ENCODE measurements at regions not wholly inside any gene's neighbourhood (a gene's known extent, or its start where the extent isn't known, plus 50 kb on each side); places are given as distances from the start of the nearest gene placed in this dataset.
A peak's percentile ranks its signal among the peaks of the same experiment; 100 is the strongest.

- TF ChIP-seq CTCF (IDR thresholded peaks at IDR 0.05; ENCODE audit: insufficient read depth, low read depth, low read length, missing control alignments) = no peak
- no peak for DNase-seq (ENCODE audit: low read depth)
- no peak overlapping the region for H3K4me3 ChIP-seq (ENCODE audit: low read length)
These were observed 450.5 kb downstream of the KLF12 start for GRCh38 chr13:73683746-73684145.

- DNase-seq (ENCODE audit: low read depth) = no peak
- H3K4me3 ChIP-seq (ENCODE audit: low read length) = no peak overlapping the region
- no peak for TF ChIP-seq CTCF (IDR thresholded peaks at IDR 0.05; ENCODE audit: insufficient read depth, low read depth, low read length, missing control alignments)
These were observed 452.4 kb downstream of the KLF12 start for GRCh38 chr13:73681779-73682178.

- DNase-seq (ENCODE audit: low read depth) = no peak
- H3K4me3 ChIP-seq (ENCODE audit: low read length) = no peak overlapping the region
These were observed 453.2 kb downstream of the KLF12 start for GRCh38 chr13:73681015-73681414.

GRCh38 chr13:73677048-73677601 is 457.1 kb downstream of the KLF12 start:
- DNase-seq (ENCODE audit: low read depth) = peak; percentile 97
- TF ChIP-seq CTCF (IDR thresholded peaks at IDR 0.05; ENCODE audit: insufficient read depth, low read depth, low read length, missing control alignments) = no peak
- no peak overlapping the region for H3K4me3 ChIP-seq (ENCODE audit: low read length)

More at GRCh38 chr13:73681015-73681414, 453.2 kb downstream of the KLF12 start:
- no peak for TF ChIP-seq CTCF (IDR thresholded peaks at IDR 0.05; ENCODE audit: insufficient read depth, low read depth, low read length, missing control alignments)

- H3K4me3 ChIP-seq (ENCODE audit: low read length) = no peak overlapping the region
- no peak for DNase-seq (ENCODE audit: low read depth)
- no peak for TF ChIP-seq CTCF (IDR thresholded peaks at IDR 0.05; ENCODE audit: insufficient read depth, low read depth, low read length, missing control alignments)
These were observed 457.6 kb downstream of the KLF12 start for GRCh38 chr13:73676550-73677047.

GRCh38 chr13:73675821-73676220 is 458.4 kb downstream of the KLF12 start:
- no peak overlapping the region for H3K4me3 ChIP-seq (ENCODE audit: low read length)
- TF ChIP-seq CTCF (IDR thresholded peaks at IDR 0.05; ENCODE audit: insufficient read depth, low read depth, low read length, missing control alignments) = no peak
- DNase-seq (ENCODE audit: low read depth) = no peak

GRCh38 chr13:73674570-73674969 is 459.6 kb downstream of the KLF12 start:
- no peak for DNase-seq (ENCODE audit: low read depth)
- no peak for TF ChIP-seq CTCF (IDR thresholded peaks at IDR 0.05; ENCODE audit: insufficient read depth, low read depth, low read length, missing control alignments)
- no peak overlapping the region for H3K4me3 ChIP-seq (ENCODE audit: low read length)
